ENCODE measurements at regions not wholly inside any gene's neighbourhood (a gene's known extent, or its start where the extent isn't known, plus 50 kb on each side); places are given as distances from the start of the nearest gene placed in this dataset.

DNA sequence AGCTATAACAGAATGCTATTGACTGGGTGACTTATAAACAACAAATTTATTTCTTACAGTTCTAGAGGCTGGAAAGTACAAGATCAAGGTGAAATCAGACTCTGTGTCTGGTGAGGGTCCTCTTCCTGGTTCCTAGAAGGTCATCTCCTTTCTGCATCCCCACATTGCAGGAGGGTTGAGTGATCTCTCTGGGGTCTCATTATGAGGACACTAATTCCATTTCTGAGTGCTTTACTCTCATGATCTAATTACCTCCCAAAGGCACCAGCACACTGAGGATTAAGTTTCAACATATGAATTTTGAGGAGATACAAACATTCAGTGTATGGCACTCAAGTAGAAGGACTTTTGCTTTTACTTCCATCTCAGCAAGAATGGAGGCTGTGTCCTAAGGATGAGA is 534.1 kb upstream of the KCNMB2 start:
- TF ChIP-seq POLR2A (IDR thresholded peaks at IDR 0.05; ENCODE audit: low read depth, low read length) (no peak), POLR2AphosphoS5 (IDR thresholded peaks at IDR 0.05; ENCODE audit: low read depth, low read length) (no peak), SPI1 (IDR thresholded peaks at IDR 0.05; ENCODE audit: low read depth, low read length) (no peak), TAF1 (IDR thresholded peaks at IDR 0.05; ENCODE audit: low read depth, low read length) (no peak), POU2F2 (IDR thresholded peaks at IDR 0.05; ENCODE audit: low read depth, low read length) (no peak), PAX5 (IDR thresholded peaks at IDR 0.05; ENCODE audit: insufficient read depth, low read length, severe bottlenecking) (no peak)

All from GM12891 (cell line).